H1 (cell line): ENCODE measurements at regions not wholly inside any gene's neighbourhood (a gene's known extent, or its start where the extent isn't known, plus 50 kb on each side); places are given as distances from the start of the nearest gene placed in this dataset.
A peak's percentile ranks its signal among the peaks of the same experiment; 100 is the strongest.

Experiments
- CTCF ChIA-PET: fragments of 300-600 bp; sonication (Branson Sonifier 250); formaldehyde crosslinking; loops from one replicate; lab custom pipeline; 2021; ENCODE audit not compliant: partially characterized antibody; lab: Charles Lee
- POLR2A ChIA-PET: fragments of 300-600 bp; sonication (Branson Sonifier 250); formaldehyde crosslinking; loops from one replicate; lab custom pipeline; 2021; ENCODE audit warnings: inconsistent platforms; ENCODE audit not compliant: partially characterized antibody; lab: Charles Lee
- DNase-seq, 2 experiments: peaks; one replicate each; pipeline versions ENCODE4 v3.0.0 to v3.0.0-alpha.2; 2010 to 2022; ENCODE audit warnings: low spot score in 2 of 2, low read depth in 1 of 2, mixed read lengths in 1 of 2
- FAIRE-seq: peaks from 2 replicates; lab custom pipeline; 2011; peaks lifted over from hg19 to GRCh38; lab: Jason Lieb, UNC
- H2AFZ ChIP-seq: 2 replicates; pipeline ENCODE4 v1.8.1; 2012; ENCODE audit warnings: low read length, inconsistent platforms
- H2AK5ac ChIP-seq: 2 replicates; pipeline ENCODE4 v1.6.1; 2013; ENCODE audit warnings: low read depth, low read length
- H2BK120ac ChIP-seq: replicated peaks from 2 replicates; pipeline ENCODE3; 2013; ENCODE audit warnings: low read depth, low read length, inconsistent platforms
- H2BK12ac ChIP-seq: 2 replicates; pipeline ENCODE4 v1.6.1; 2013; ENCODE audit warnings: low read depth, low read length
- H2BK15ac ChIP-seq: 2 replicates; pipeline ENCODE4 v1.6.1; 2013; ENCODE audit warnings: low read length
- H2BK20ac ChIP-seq: 2 replicates; pipeline ENCODE4 v1.6.1; 2013; ENCODE audit warnings: low read length
- H2BK5ac ChIP-seq: 2 replicates; pipeline ENCODE4 v1.6.1; 2013; ENCODE audit warnings: low read depth, low read length
- H3K14ac ChIP-seq: 2 replicates; pipeline ENCODE4 v1.6.1; 2013; ENCODE audit warnings: inconsistent platforms; ENCODE audit not compliant: insufficient read length
- H3K18ac ChIP-seq: 2 replicates; pipeline ENCODE4 v1.6.1; 2013; ENCODE audit warnings: low read length; ENCODE audit errors: extremely low read depth
- H3K23ac ChIP-seq: 2 replicates; pipeline ENCODE4 v1.6.1; 2013; ENCODE audit warnings: inconsistent platforms; ENCODE audit not compliant: insufficient read length
- H3K23me2 ChIP-seq: 2 replicates; pipeline ENCODE4 v1.6.1; 2013; ENCODE audit warnings: low read depth, low read length
- H3K27ac ChIP-seq: 2 replicates; pipeline ENCODE4 v1.6.1; 2011; ENCODE audit warnings: low read depth, low read length, inconsistent platforms
- H3K27me3 ChIP-seq, 4 experiments: replicated peaks in 1 of 4; 1 replicate in 1 of 4; 2 replicates in 3 of 4; pipeline versions ENCODE4 v1.6.1 to v1.8.1; 2011 to 2013; ENCODE audit warnings: low read length in 3 of 4, mild to moderate bottlenecking in 3 of 4, inconsistent platforms in 2 of 4, mixed read lengths in 2 of 4, moderate library complexity in 1 of 4; ENCODE audit not compliant: control insufficient read depth in 3 of 4, insufficient read depth in 3 of 4; ENCODE audit errors: extremely low read depth in 1 of 4
- H3K36me3 ChIP-seq, 4 experiments: 2 replicates each; pipeline versions ENCODE4 v1.6.1 to v1.8.1; 2011 to 2013; ENCODE audit warnings: mild to moderate bottlenecking in 4 of 4, low read length in 3 of 4, moderate library complexity in 2 of 4, control low read depth in 1 of 4, inconsistent platforms in 1 of 4; ENCODE audit not compliant: insufficient read depth in 4 of 4, control insufficient read depth in 2 of 4
- H3K4ac ChIP-seq: replicated peaks from 2 replicates; pipeline ENCODE3; 2013; ENCODE audit warnings: low read length, low read depth, mixed read lengths, inconsistent platforms; ENCODE audit not compliant: insufficient read length
- H3K4me1 ChIP-seq, 4 experiments: replicated peaks in 1 of 4; 1 replicate in 1 of 4; 2 replicates in 3 of 4; pipeline versions ENCODE4 v1.6.1 to v1.8.1; 2011 to 2013; ENCODE audit warnings: low read length in 3 of 4, inconsistent platforms in 2 of 4, mixed read lengths in 1 of 4; ENCODE audit not compliant: insufficient read depth in 4 of 4, control insufficient read depth in 3 of 4
- H3K4me2 ChIP-seq, 2 experiments: 2 replicates each; pipeline versions ENCODE4 v1.6.1 to v1.8.1; 2011 to 2013; ENCODE audit warnings: low read depth in 2 of 2, low read length in 2 of 2, control low read depth in 1 of 2, inconsistent platforms in 1 of 2, mild to moderate bottlenecking in 1 of 2; ENCODE audit not compliant: insufficient read depth in 1 of 2
- H3K4me3 ChIP-seq, 4 experiments: fragments of 200-600, 300-600 bp in 1 of 4; sonication (generic), shearing (Covaris generic), sonication (Bioruptor Twin) in 1 of 4; 2 replicates each; pipeline versions ENCODE4 v1.5.1 to v1.8.1; 2011 to 2016; ENCODE audit warnings: low read length in 4 of 4, low read depth in 3 of 4, control low read depth in 2 of 4, inconsistent platforms in 2 of 4, mild to moderate bottlenecking in 2 of 4, mixed read lengths in 1 of 4, moderate library complexity in 1 of 4; ENCODE audit not compliant: insufficient read depth in 2 of 4; ENCODE audit errors: extremely low read depth in 1 of 4
- H3K56ac ChIP-seq: replicated peaks from 2 replicates; pipeline ENCODE3; 2013; ENCODE audit warnings: low read depth, mild to moderate bottlenecking, mixed read lengths, low read length, inconsistent platforms; ENCODE audit not compliant: insufficient read length
- H3K79me1 ChIP-seq: 2 replicates; pipeline ENCODE4 v1.6.1; 2013; ENCODE audit warnings: low read depth, low read length, control low read depth
- H3K79me2 ChIP-seq, 2 experiments: 2 replicates each; pipeline versions ENCODE4 v1.6.1 to v1.8.1; 2012 to 2013; ENCODE audit warnings: low read length in 2 of 2, mild to moderate bottlenecking in 2 of 2, inconsistent platforms in 1 of 2; ENCODE audit not compliant: insufficient read depth in 2 of 2, control insufficient read depth in 1 of 2
- H3K9ac ChIP-seq, 4 experiments: replicated peaks in 1 of 4; 1 replicate in 1 of 4; 2 replicates in 3 of 4; pipeline versions ENCODE4 v1.6.1 to v1.8.1; 2011 to 2013; ENCODE audit warnings: low read depth in 3 of 4, low read length in 3 of 4, control low read depth in 2 of 4, mild to moderate bottlenecking in 2 of 4, moderate library complexity in 2 of 4, inconsistent platforms in 1 of 4; ENCODE audit errors: extremely low read depth in 1 of 4
- H3K9me3 ChIP-seq, 2 experiments: 2 replicates each; pipeline versions ENCODE4 v1.6.1 to v1.8.1; 2012 to 2013; ENCODE audit warnings: mild to moderate bottlenecking in 2 of 2, moderate library complexity in 2 of 2, control low read depth in 1 of 2, inconsistent platforms in 1 of 2, low read depth in 1 of 2, low read length in 1 of 2, mixed read lengths in 1 of 2; ENCODE audit not compliant: insufficient read depth in 2 of 2
- H4K20me1 ChIP-seq, 2 experiments: replicated peaks in 1 of 2; 2 replicates each; pipeline versions ENCODE3 to v1.8.1; 2011 to 2013; ENCODE audit warnings: inconsistent platforms in 2 of 2, low read length in 2 of 2, mild to moderate bottlenecking in 1 of 2; ENCODE audit not compliant: insufficient read depth in 2 of 2, control insufficient read depth in 1 of 2
- H4K5ac ChIP-seq: 2 replicates; pipeline ENCODE4 v1.6.1; 2013; ENCODE audit warnings: low read length, low read depth, mixed read lengths, inconsistent platforms; ENCODE audit not compliant: insufficient read length
- H4K8ac ChIP-seq: 2 replicates; pipeline ENCODE4 v1.8.0; 2013; ENCODE audit warnings: mild to moderate bottlenecking, moderate library complexity, low read length, inconsistent platforms; ENCODE audit not compliant: insufficient read depth; ENCODE audit errors: extremely low read depth
- H4K91ac ChIP-seq: replicated peaks from 2 replicates; pipeline ENCODE3; 2013; ENCODE audit warnings: low read length, mixed read lengths, inconsistent platforms; ENCODE audit not compliant: insufficient read length
- ASH2L ChIP-seq: fragments of 200-600, 300-600 bp; sonication (generic); IDR thresholded peaks from one replicate; pipeline ENCODE4 v1.7.1; 2017; ENCODE audit warnings: low read length
- CBX8 ChIP-seq: fragments of 300-800, 300-1000 bp; sonication (generic); IDR thresholded peaks from 2 replicates; pipeline ENCODE4 v1.7.1; 2016; ENCODE audit warnings: low read depth, low read length, borderline replicate concordance
- CEBPB ChIP-seq: IDR thresholded peaks from 2 replicates; pipeline ENCODE4 v1.6.1; 2012; ENCODE audit warnings: low read depth, low read length
- CREB1 ChIP-seq: IDR thresholded peaks from 2 replicates; pipeline ENCODE4 v1.6.1; 2012; ENCODE audit warnings: inconsistent platforms
- EZH2 ChIP-seq: fragments of 200-600 bp; sonication (generic); IDR thresholded peaks from 2 replicates; pipeline ENCODE4 v1.7.1; 2012; ENCODE audit warnings: low read depth, mild to moderate bottlenecking, moderate library complexity, low read length, inconsistent platforms; ENCODE audit not compliant: severe bottlenecking
- RBBP5 ChIP-seq: IDR thresholded peaks from 2 replicates; pipeline ENCODE4 v1.7.1; 2012; ENCODE audit warnings: low read depth, mild to moderate bottlenecking, inconsistent platforms, low read length, moderate library complexity, borderline replicate concordance
- SIN3A ChIP-seq, 2 experiments: IDR thresholded peaks in 1 of 2; conservative IDR thresholded peaks in 1 of 2; 2 replicates each; pipeline ENCODE4 v1.6.1; 2011 to 2012; ENCODE audit warnings: low read length in 2 of 2, improper control_type of control experiment in 1 of 2, low read depth in 1 of 2, mild to moderate bottlenecking in 1 of 2
- TAF7 ChIP-seq: optimal IDR thresholded peaks from 2 replicates; pipeline ENCODE3; 2011; ENCODE audit warnings: low read depth, mild to moderate bottlenecking, inconsistent platforms, low read length, moderate library complexity, borderline replicate concordance
- WGBS, 2 experiments: shearing (Covaris generic) in 1 of 2; methylation state at CpG; one replicate each; pipeline versions ENCODE4 v1.1.6 to v1.1.7; 2013 to 2015; ENCODE audit warnings: low lambda C conversion rate in 2 of 2, mixed read lengths in 2 of 2, inconsistent platforms in 1 of 2, low coverage in 1 of 2, missing lambda C conversion rate in 1 of 2; ENCODE audit not compliant: insufficient replicate concordance in 2 of 2, insufficient coverage in 1 of 2, insufficient read length in 1 of 2; ENCODE audit errors: extremely low coverage in 1 of 2, missing lambda C conversion rate in 1 of 2; 5-methylcytosine and 5-hydroxymethylcytosine counted together
- TF ChIP-seq, protein P1 (sequence below): IDR thresholded peaks from 2 replicates; pipeline ENCODE4 v1.6.1; 2012; ENCODE audit warnings: inconsistent platforms
- TF ChIP-seq, protein P2 (sequence below): IDR thresholded peaks from 2 replicates; pipeline ENCODE4 v1.6.1; 2012; ENCODE audit warnings: low read length, inconsistent platforms

DNA sequence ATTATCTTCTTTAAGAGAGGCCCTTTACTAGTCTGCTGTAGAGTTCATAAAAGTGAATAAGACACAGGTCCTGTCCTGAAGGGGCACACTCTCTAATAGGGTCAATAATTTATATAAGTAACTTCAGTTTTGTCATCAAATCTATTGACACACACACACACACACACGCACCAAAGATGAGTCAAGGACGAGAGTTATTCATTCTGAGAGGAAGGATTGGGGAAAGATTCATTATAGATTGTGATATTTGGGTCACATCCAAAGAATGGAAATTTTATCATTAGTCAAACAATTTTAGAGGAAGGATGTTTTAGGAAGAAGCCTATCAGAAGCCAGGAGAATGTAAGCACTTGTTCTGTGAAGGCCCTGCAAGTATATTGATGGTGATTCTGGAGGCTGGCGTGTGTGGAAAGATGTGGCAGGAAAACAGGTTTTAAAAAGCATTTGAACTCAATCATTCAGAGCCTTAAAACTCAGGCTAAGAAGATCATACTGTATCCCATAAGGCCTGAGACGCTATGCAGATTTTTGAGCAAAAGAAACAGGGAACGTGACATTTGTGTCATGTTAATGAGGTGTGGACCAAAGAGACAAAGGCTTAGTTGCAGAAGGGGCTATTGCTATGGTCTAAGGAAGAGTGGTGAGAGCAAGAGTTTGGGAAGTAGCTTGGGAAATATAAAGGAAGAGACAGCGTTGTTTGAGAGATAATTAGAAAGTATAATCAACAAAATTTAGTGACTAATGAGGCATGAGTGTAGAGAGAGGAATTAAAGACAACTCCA is 161.4 kb upstream of the PREP start:
- H3K27ac ChIP-seq, result no peak overlapping the region
- DNase-seq (no peak), FAIRE-seq (peak; percentile 32)
- H3K36me3 ChIP-seq, result no peaks in the 10 kb centered on the region
- no peak overlapping the region for H2BK20ac ChIP-seq
- H2BK12ac ChIP-seq, result no peak overlapping the region
- H2BK120ac ChIP-seq, result no peak overlapping the region
- no peaks in the 10 kb centered on the region for H4K20me1 ChIP-seq
- H3K4ac ChIP-seq, result no peak overlapping the region
- no peak overlapping the region for H2BK5ac ChIP-seq
- WGBS, 2 experiments, result 85 to 100% methylated on average over 1 to 6 of the region's 6 CpGs
- H4K5ac ChIP-seq, result no peak overlapping the region
- no peaks in the 10 kb centered on the region for H3K79me1 ChIP-seq
- no peak overlapping the region for H3K23ac ChIP-seq
- H2AFZ ChIP-seq, result peak overlapping the region; percentile 86; the same call in 1 of the 2 replicates
- no peaks in the 10 kb centered on the region for H3K27me3 ChIP-seq
- H4K91ac ChIP-seq, result no peak overlapping the region
- no peak overlapping the region; the same call in 1 of the 2 replicates for H3K18ac ChIP-seq
- H2BK15ac ChIP-seq, result no peak overlapping the region
- POLR2A ChIA-PET, result no interaction called here
- H3K4me2 ChIP-seq, result 0 out of 4 replicates have a peak overlapping the region, but pooled peaks of 1 of the 2 experiments have one; percentile 24
- H2AK5ac ChIP-seq, result no peak overlapping the region
- H3K4me1 ChIP-seq, result peaks cover 0 to 3% (median 1%) of the 10 kb centered on the region in 4 experiments; a peak in 2 of 7 replicates
- no peak overlapping the region for H3K14ac ChIP-seq
- H3K4me3 ChIP-seq, result no peak overlapping the region
- 0 out of 4 replicates have a peak, but pooled peaks cover 0 to 4% of the 10 kb centered on the region in 2 experiments for H3K9me3 ChIP-seq
- no peaks in the 10 kb centered on the region; the same call in 1 of the 2 replicates for H3K23me2 ChIP-seq
- CTCF ChIA-PET, result no interaction called here
- H3K9ac ChIP-seq, result no peak overlapping the region
- no peak overlapping the region for H3K56ac ChIP-seq
- no peak overlapping the region for H4K8ac ChIP-seq
- no peaks in the 10 kb centered on the region for H3K79me2 ChIP-seq
- TF ChIP-seq, protein P1, sequence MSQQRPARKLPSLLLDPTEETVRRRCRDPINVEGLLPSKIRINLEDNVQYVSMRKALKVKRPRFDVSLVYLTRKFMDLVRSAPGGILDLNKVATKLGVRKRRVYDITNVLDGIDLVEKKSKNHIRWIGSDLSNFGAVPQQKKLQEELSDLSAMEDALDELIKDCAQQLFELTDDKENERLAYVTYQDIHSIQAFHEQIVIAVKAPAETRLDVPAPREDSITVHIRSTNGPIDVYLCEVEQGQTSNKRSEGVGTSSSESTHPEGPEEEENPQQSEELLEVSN, result no peak
- TF ChIP-seq CBX8, result no peak
- TF ChIP-seq CEBPB, result no peak
- no peak for TF ChIP-seq RBBP5
- TF ChIP-seq TAF7, result no peak
- TF ChIP-seq, protein P2, sequence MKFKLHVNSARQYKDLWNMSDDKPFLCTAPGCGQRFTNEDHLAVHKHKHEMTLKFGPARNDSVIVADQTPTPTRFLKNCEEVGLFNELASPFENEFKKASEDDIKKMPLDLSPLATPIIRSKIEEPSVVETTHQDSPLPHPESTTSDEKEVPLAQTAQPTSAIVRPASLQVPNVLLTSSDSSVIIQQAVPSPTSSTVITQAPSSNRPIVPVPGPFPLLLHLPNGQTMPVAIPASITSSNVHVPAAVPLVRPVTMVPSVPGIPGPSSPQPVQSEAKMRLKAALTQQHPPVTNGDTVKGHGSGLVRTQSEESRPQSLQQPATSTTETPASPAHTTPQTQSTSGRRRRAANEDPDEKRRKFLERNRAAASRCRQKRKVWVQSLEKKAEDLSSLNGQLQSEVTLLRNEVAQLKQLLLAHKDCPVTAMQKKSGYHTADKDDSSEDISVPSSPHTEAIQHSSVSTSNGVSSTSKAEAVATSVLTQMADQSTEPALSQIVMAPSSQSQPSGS, result no peak
- no peak for TF ChIP-seq EZH2
- TF ChIP-seq CREB1, result no peak
- TF ChIP-seq SIN3A (conservative IDR thresholded peaks at IDR 0.05 in 1 of 2, IDR thresholded peaks at IDR 0.05 in 1 of 2; ENCODE audit: low read depth in 1 of 2, low read length in 2 of 2), result no peak
- no peak for TF ChIP-seq ASH2L
